Astrocyte (in vitro differentiated cells and primary cell): ENCODE measurements at regions not wholly inside any gene's neighbourhood (a gene's known extent, or its start where the extent isn't known, plus 50 kb on each side); places are given as distances from the start of the nearest gene placed in this dataset.
"Not testable (repeated sequence)": the region's sequence is repeated elsewhere in the genome, so short reads cannot be mapped to it uniquely, and the experiment has no call there.

Experiments
- EZH2 ChIP-seq: IDR thresholded peaks from 2 replicates; pipeline ENCODE4 v1.6.1; 2012; ENCODE audit warnings: mild to moderate bottlenecking, low read length, inconsistent platforms; ENCODE audit not compliant: insufficient read depth
- TF ChIP-seq, protein P1 (sequence below): IDR thresholded peaks from 2 replicates; pipeline ENCODE4 v1.5.1; 2011; ENCODE audit warnings: low read depth, mild to moderate bottlenecking, inconsistent platforms, low read length, moderate library complexity; ENCODE audit not compliant: insufficient read depth

DNA sequence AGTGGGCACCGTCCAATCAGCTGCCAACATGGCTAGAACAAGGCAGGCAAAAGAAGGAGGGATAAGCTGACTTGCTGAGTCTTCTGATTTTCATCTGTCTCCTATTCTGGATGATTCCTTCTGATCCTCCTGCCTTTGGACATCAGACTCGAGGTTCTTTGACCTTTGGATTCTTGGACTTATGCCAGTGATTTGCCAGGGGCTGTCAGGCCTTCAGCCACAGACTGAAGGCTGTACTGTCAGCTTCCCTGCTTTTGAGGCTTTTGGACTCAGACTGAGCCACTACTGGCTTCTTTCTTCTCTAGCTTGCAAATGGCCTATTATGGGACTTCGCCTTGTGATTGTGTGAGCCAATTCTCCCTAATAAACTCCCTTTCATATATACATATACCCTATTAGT, 146.8 kb upstream of the IFNE start:
- TF ChIP-seq, protein P1, sequence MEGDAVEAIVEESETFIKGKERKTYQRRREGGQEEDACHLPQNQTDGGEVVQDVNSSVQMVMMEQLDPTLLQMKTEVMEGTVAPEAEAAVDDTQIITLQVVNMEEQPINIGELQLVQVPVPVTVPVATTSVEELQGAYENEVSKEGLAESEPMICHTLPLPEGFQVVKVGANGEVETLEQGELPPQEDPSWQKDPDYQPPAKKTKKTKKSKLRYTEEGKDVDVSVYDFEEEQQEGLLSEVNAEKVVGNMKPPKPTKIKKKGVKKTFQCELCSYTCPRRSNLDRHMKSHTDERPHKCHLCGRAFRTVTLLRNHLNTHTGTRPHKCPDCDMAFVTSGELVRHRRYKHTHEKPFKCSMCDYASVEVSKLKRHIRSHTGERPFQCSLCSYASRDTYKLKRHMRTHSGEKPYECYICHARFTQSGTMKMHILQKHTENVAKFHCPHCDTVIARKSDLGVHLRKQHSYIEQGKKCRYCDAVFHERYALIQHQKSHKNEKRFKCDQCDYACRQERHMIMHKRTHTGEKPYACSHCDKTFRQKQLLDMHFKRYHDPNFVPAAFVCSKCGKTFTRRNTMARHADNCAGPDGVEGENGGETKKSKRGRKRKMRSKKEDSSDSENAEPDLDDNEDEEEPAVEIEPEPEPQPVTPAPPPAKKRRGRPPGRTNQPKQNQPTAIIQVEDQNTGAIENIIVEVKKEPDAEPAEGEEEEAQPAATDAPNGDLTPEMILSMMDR = not testable (repeated sequence)
- not testable (repeated sequence) for TF ChIP-seq EZH2
